ENCODE measurements at regions not wholly inside any gene's neighbourhood (a gene's known extent, or its start where the extent isn't known, plus 50 kb on each side); places are given as distances from the start of the nearest gene placed in this dataset.
"Not testable (repeated sequence)": the region's sequence is repeated elsewhere in the genome, so short reads cannot be mapped to it uniquely, and the experiment has no call there.

GRCh38 chr2:39893616-39894015 lies 114.6 kb upstream of the THUMPD2 start:
- TF ChIP-seq CTCF (IDR thresholded peaks at IDR 0.05; ENCODE audit: extremely low read depth, insufficient read depth, missing control alignments): no peak
- no peak for DNase-seq (ENCODE audit: low spot score)
- in situ Hi-C loops (cut with MboI; ENCODE audit: low pct_unique_long_range_greater_than_20kb, low sequenced_read_pairs, unreplicated experiment): no loop called here

- in situ Hi-C loops (cut with MboI; ENCODE audit: low pct_unique_long_range_greater_than_20kb, low sequenced_read_pairs, unreplicated experiment): no loop called here
- no peak for DNase-seq (ENCODE audit: low spot score)
- TF ChIP-seq CTCF (IDR thresholded peaks at IDR 0.05; ENCODE audit: extremely low read depth, insufficient read depth, missing control alignments): no peak
Observed at GRCh38 chr2:39881948-39882347, 102.9 kb upstream of the THUMPD2 start.

- DNase-seq (ENCODE audit: low spot score): no peak
- no peak for TF ChIP-seq CTCF (IDR thresholded peaks at IDR 0.05; ENCODE audit: extremely low read depth, insufficient read depth, missing control alignments)
- in situ Hi-C loops (cut with MboI; ENCODE audit: low pct_unique_long_range_greater_than_20kb, low sequenced_read_pairs, unreplicated experiment): no loop called here
Observed at GRCh38 chr2:39881494-39881893, 102.4 kb upstream of the THUMPD2 start.

GRCh38 chr2:39879001-39879400 lies 99.9 kb upstream of the THUMPD2 start:
- in situ Hi-C loops (cut with MboI; ENCODE audit: low pct_unique_long_range_greater_than_20kb, low sequenced_read_pairs, unreplicated experiment): not testable (repeated sequence)

GRCh38 chr2:39875914-39876267 lies 96.8 kb upstream of the THUMPD2 start:
- no peak for DNase-seq (ENCODE audit: low spot score)
- in situ Hi-C loops (cut with MboI; ENCODE audit: low pct_unique_long_range_greater_than_20kb, low sequenced_read_pairs, unreplicated experiment): no loop called here
- TF ChIP-seq CTCF (IDR thresholded peaks at IDR 0.05; ENCODE audit: extremely low read depth, insufficient read depth, missing control alignments): no peak

More at GRCh38 chr2:39879001-39879400, 99.9 kb upstream of the THUMPD2 start:
- DNase-seq (ENCODE audit: low spot score): not testable (repeated sequence)

- TF ChIP-seq CTCF (IDR thresholded peaks at IDR 0.05; ENCODE audit: extremely low read depth, insufficient read depth, missing control alignments): no peak
- no peak for DNase-seq (ENCODE audit: low spot score)
- in situ Hi-C loops (cut with MboI; ENCODE audit: low pct_unique_long_range_greater_than_20kb, low sequenced_read_pairs, unreplicated experiment): no loop called here
Observed at GRCh38 chr2:39875182-39875913, 96.3 kb upstream of the THUMPD2 start.

GRCh38 chr2:39874236-39874635 lies 95.2 kb upstream of the THUMPD2 start:
- in situ Hi-C loops (cut with MboI; ENCODE audit: low pct_unique_long_range_greater_than_20kb, low sequenced_read_pairs, unreplicated experiment): no loop called here
- TF ChIP-seq CTCF (IDR thresholded peaks at IDR 0.05; ENCODE audit: extremely low read depth, insufficient read depth, missing control alignments): no peak
- no peak for DNase-seq (ENCODE audit: low spot score)
